ENCODE measurements at regions not wholly inside any gene's neighbourhood (a gene's known extent, or its start where the extent isn't known, plus 50 kb on each side); places are given as distances from the start of the nearest gene placed in this dataset.

- TF ChIP-seq TCF12 (IDR thresholded peaks at IDR 0.05; ENCODE audit: low read depth) (no peak), MAX (IDR thresholded peaks at IDR 0.05) (no peak), REST (IDR thresholded peaks at IDR 0.05; ENCODE audit: low read depth) (no peak), RAD21 (IDR thresholded peaks at IDR 0.05; ENCODE audit: low read depth) (no peak), EGR1 (IDR thresholded peaks at IDR 0.05) (no peak)
Measured at GRCh38 chr2:82827426-82827825, 1631.7 kb downstream of the SUCLG1 start.
